IPS-20b (cell line): ENCODE measurements at regions not wholly inside any gene's neighbourhood (a gene's known extent, or its start where the extent isn't known, plus 50 kb on each side); places are given as distances from the start of the nearest gene placed in this dataset.

Source experiments
- H3K27ac ChIP-seq: one replicate; pipeline ENCODE4 v1.5.1; 2013; ENCODE audit warnings: low read length
- H3K27me3 ChIP-seq: 2 replicates; pipeline ENCODE4 v1.6.1; 2013; ENCODE audit warnings: mild to moderate bottlenecking, low read length, inconsistent platforms; ENCODE audit not compliant: insufficient read depth
- H3K36me3 ChIP-seq: 2 replicates; pipeline ENCODE4 v1.6.1; 2013; ENCODE audit warnings: low read depth, mild to moderate bottlenecking, inconsistent platforms, low read length, moderate library complexity; ENCODE audit not compliant: insufficient read depth
- H3K4me1 ChIP-seq: 2 replicates; pipeline ENCODE4 v1.6.1; 2013; ENCODE audit warnings: mild to moderate bottlenecking, control low read depth, inconsistent platforms, low read length, moderate library complexity; ENCODE audit not compliant: insufficient read depth
- H3K4me3 ChIP-seq: 2 replicates; pipeline ENCODE4 v1.5.1; 2013; ENCODE audit warnings: mild to moderate bottlenecking, low read length, inconsistent platforms
- H3K9ac ChIP-seq: 2 replicates; pipeline ENCODE4 v1.6.1; 2013; ENCODE audit warnings: low read depth, mild to moderate bottlenecking, inconsistent platforms, low read length, moderate library complexity
- H3K9me3 ChIP-seq: 2 replicates; pipeline ENCODE4 v1.6.1; 2013; ENCODE audit warnings: mild to moderate bottlenecking, low read depth, low read length, inconsistent platforms; ENCODE audit not compliant: insufficient read depth

- Histone ChIP-seq H3K36me3 (no peaks in the 10 kb centered on the region), H3K9ac (no peak overlapping the region), H3K27me3 (no peaks in the 10 kb centered on the region), H3K9me3 (peaks cover 39% of the 10 kb centered on the region), H3K4me3 (no peak overlapping the region), H3K4me1 (peaks cover 13% of the 10 kb centered on the region; the same call in 1 of the 2 replicates), H3K27ac (no peak overlapping the region)
These were observed 228.3 kb upstream of the NLRP1 start for GRCh38 chr17:5812590-5812989.

- Histone ChIP-seq H3K27ac (no peak overlapping the region), H3K9me3 (peaks cover 37% of the 10 kb centered on the region), H3K4me3 (no peak overlapping the region; the same call in 1 of the 2 replicates), H3K36me3 (no peaks in the 10 kb centered on the region), H3K9ac (no peak overlapping the region), H3K4me1 (peaks cover 13% of the 10 kb centered on the region; the same call in 1 of the 2 replicates), H3K27me3 (no peaks in the 10 kb centered on the region)
These were observed 229.0 kb upstream of the NLRP1 start for GRCh38 chr17:5813357-5813756.

GRCh38 chr17:5815396-5815795 lies 231.1 kb upstream of the NLRP1 start:
- H3K9ac ChIP-seq = no peak overlapping the region
- peaks cover 13% of the 10 kb centered on the region; the same call in 1 of the 2 replicates for H3K4me1 ChIP-seq

GRCh38 chr17:5816491-5817070 lies 232.3 kb upstream of the NLRP1 start:
- Histone ChIP-seq H3K36me3 (no peaks in the 10 kb centered on the region), H3K4me1 (peaks cover 13% of the 10 kb centered on the region; the same call in 1 of the 2 replicates), H3K9me3 (peaks cover 6% of the 10 kb centered on the region), H3K9ac (no peak overlapping the region), H3K4me3 (no peak overlapping the region), H3K27ac (no peak overlapping the region), H3K27me3 (no peaks in the 10 kb centered on the region)

More at GRCh38 chr17:5815396-5815795, 231.1 kb upstream of the NLRP1 start:
- peaks cover 17% of the 10 kb centered on the region for H3K9me3 ChIP-seq
- no peaks in the 10 kb centered on the region for H3K36me3 ChIP-seq
- H3K27ac ChIP-seq = no peak overlapping the region
- no peak overlapping the region for H3K4me3 ChIP-seq
- no peaks in the 10 kb centered on the region for H3K27me3 ChIP-seq

- Histone ChIP-seq H3K4me3 (no peak overlapping the region), H3K9me3 (no peaks in the 10 kb centered on the region; the same call in 1 of the 2 replicates), H3K27ac (no peak overlapping the region), H3K9ac (no peak overlapping the region), H3K27me3 (no peaks in the 10 kb centered on the region), H3K36me3 (no peaks in the 10 kb centered on the region), H3K4me1 (peaks cover 12% of the 10 kb centered on the region; the same call in 1 of the 2 replicates)
These were observed 233.4 kb upstream of the NLRP1 start for GRCh38 chr17:5817475-5818395.

GRCh38 chr17:5819396-5819795 lies 235.1 kb upstream of the NLRP1 start:
- no peak overlapping the region for H3K4me3 ChIP-seq
- no peaks in the 10 kb centered on the region for H3K36me3 ChIP-seq
- no peak overlapping the region for H3K27ac ChIP-seq

GRCh38 chr17:5819921-5820685 lies 235.8 kb upstream of the NLRP1 start:
- Histone ChIP-seq H3K4me1 (peaks cover 3% of the 10 kb centered on the region; the same call in 1 of the 2 replicates), H3K9ac (no peak overlapping the region), H3K27ac (no peak overlapping the region)

More at GRCh38 chr17:5819396-5819795, 235.1 kb upstream of the NLRP1 start:
- H3K27me3 ChIP-seq = no peaks in the 10 kb centered on the region
- no peaks in the 10 kb centered on the region for H3K9me3 ChIP-seq
- H3K9ac ChIP-seq = no peak overlapping the region
- H3K4me1 ChIP-seq = peaks cover 3% of the 10 kb centered on the region; the same call in 1 of the 2 replicates

GRCh38 chr17:5820721-5821456 lies 236.6 kb upstream of the NLRP1 start:
- no peak overlapping the region for H3K4me3 ChIP-seq
- H3K4me1 ChIP-seq = peaks cover 3% of the 10 kb centered on the region; the same call in 1 of the 2 replicates
- H3K27ac ChIP-seq = no peak overlapping the region
- no peak overlapping the region for H3K9ac ChIP-seq
- H3K27me3 ChIP-seq = no peaks in the 10 kb centered on the region
- H3K36me3 ChIP-seq = no peaks in the 10 kb centered on the region
- H3K9me3 ChIP-seq = no peaks in the 10 kb centered on the region

More at GRCh38 chr17:5819921-5820685, 235.8 kb upstream of the NLRP1 start:
- no peaks in the 10 kb centered on the region for H3K36me3 ChIP-seq
- no peaks in the 10 kb centered on the region for H3K9me3 ChIP-seq
- H3K27me3 ChIP-seq = no peaks in the 10 kb centered on the region
- no peak overlapping the region for H3K4me3 ChIP-seq

GRCh38 chr17:5821803-5822202 lies 237.5 kb upstream of the NLRP1 start:
- Histone ChIP-seq H3K27ac (no peak overlapping the region), H3K9me3 (no peaks in the 10 kb centered on the region), H3K9ac (no peak overlapping the region)

GRCh38 chr17:5822281-5823060 lies 238.2 kb upstream of the NLRP1 start:
- Histone ChIP-seq H3K9ac (no peak overlapping the region), H3K4me1 (no peaks in the 10 kb centered on the region), H3K27me3 (no peaks in the 10 kb centered on the region), H3K27ac (no peak overlapping the region), H3K36me3 (no peaks in the 10 kb centered on the region), H3K4me3 (no peak overlapping the region), H3K9me3 (no peaks in the 10 kb centered on the region; the same call in 1 of the 2 replicates)

More at GRCh38 chr17:5821803-5822202, 237.5 kb upstream of the NLRP1 start:
- Histone ChIP-seq H3K4me1 (peaks cover under 1% of the 10 kb centered on the region; the same call in 1 of the 2 replicates), H3K36me3 (no peaks in the 10 kb centered on the region), H3K4me3 (no peak overlapping the region), H3K27me3 (no peaks in the 10 kb centered on the region)
